Stimulated activated CD4-positive, alpha-beta T cell treated with anti-CD3 and anti-CD28 coated beads, TNF-alpha, amount 100 ng/mL, for 48 hours (primary cell): ENCODE measurements at regions not wholly inside any gene's neighbourhood (a gene's known extent, or its start where the extent isn't known, plus 50 kb on each side); places are given as distances from the start of the nearest gene placed in this dataset.
"Not testable (repeated sequence)": the region's sequence is repeated elsewhere in the genome, so short reads cannot be mapped to it uniquely, and the experiment has no call there.

Source experiments
- DNase-seq, 3 donors: peaks; one replicate each; pipeline ENCODE4 v3.0.0-alpha.2; 2020; ENCODE audit warnings: low read depth in 3 of 3

DNA sequence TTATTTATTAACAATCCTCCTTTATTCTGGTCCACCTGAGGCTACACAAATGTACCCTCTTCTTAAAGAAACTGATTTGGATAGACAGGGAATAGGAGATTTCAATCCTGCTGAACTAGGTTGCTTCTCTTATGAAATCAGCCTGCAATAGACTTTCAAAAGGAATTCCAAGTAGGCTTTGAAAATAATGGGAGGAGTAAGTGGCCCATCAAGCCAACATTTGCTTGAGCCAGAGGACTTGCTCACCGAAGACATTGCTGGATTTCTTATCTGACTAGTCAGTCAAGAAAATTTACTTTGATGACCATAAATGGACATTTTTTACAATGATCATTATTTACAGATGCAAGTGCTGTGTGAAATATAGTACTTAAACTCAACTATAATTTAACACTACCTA lies 82.8 kb upstream of the RASSF8 start:
- no peak for DNase-seq

DNA sequence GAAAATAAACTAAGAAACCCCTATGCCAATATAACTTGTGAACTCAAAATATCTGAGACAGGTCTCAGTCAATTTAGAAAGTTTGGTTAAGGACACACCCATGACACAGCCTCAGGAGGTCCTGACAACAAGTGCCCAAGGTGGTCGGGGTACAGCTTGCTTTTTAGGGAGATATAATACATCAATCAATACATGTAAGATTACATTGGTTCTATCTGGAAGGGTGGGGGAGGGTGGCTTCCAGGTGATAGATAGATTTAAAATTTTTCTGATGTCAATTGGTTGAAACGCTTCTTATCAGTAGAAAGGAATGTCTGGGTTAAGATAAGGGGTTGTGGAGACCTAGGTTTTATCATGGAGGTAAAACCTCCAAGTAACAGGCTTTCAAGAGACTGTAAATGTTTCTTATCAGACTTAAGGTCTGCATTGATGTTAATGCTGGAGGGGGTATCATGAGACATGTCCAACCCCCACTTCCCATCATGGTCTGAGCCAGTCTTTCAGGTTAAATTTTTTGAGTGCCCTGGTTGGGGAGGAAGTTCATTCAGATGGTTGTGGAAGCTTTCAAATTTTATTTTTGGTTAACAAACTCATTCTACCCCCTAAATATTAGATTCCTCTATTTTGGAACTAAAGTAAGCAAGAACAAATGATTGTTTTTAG lies 82.0 kb upstream of the RASSF8 start:
- no peak for DNase-seq

DNA sequence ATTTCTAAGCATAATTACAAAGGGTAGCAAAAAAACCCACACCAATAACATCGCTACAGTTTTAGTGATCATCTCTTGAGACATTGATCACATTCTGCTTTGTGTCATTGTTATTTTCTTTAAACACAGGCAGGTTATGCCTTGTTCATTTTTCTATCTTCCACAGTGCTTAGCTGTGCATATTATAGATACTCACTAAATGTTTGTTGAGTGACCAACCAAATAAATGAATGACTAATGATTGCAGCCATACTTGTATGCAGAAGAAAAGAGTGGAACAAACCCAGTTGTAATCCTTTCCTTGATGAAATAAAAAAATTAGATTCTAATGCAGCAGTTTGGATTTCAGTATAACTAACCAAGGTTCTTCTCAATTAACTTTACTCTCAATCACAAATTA lies 81.0 kb upstream of the RASSF8 start:
- DNase-seq, result no peak

- DNase-seq, result no peak
These were observed 76.2 kb upstream of the RASSF8 start for GRCh38 chr12:25882266-25882665.

- no peak for DNase-seq
These were observed 75.2 kb upstream of the RASSF8 start for GRCh38 chr12:25883026-25883916.

DNA sequence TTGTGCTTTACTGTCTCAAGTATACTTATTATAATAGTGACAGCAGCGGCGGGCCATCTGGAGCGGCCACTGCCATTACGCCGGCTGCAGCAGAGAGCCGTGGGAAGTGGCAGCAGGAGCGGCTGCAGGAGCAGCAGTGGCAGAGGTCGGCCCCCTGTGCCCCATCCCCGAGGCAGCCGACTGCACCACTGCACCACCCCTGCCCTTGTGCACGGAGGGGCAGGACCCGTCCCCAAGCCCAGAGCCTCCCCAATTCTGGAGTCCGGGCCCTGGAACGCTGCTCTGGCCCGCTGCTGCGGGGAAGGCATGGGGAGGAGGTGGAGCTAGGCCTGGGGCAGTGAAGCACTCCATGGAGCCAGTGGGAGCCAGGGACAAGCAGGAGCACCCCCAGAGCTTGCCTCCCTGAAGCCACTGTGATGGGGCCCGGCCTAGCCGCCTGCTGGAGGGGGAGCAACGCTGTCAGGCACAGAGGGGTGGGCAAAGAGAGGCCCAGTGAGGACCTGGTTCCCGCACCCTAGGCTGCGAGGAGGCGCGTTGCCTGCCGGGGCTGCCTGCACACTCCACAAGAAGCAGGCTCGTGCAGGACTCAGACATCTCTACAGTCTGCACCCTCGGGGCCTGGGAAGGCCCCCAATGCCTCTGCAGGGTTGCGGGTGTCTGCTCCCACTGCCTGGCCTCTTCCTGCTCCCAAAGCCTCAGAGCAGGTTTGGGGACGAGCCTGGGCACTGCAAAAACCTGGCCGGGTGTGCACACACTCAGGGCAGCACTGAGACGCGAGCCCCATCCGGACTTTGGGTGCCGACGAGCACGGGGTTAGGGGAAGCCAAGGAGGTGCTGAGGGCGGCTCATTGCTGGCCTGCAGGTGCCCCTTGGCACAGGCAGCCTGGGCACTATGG lies 74.2 kb upstream of the RASSF8 start:
- DNase-seq, result no peak

GRCh38 chr12:25884920-25885234 lies 73.6 kb upstream of the RASSF8 start:
- no peak for DNase-seq

GRCh38 chr12:25886396-25886795 lies 72.1 kb upstream of the RASSF8 start:
- DNase-seq, result no peak

GRCh38 chr12:25887367-25887766 lies 71.1 kb upstream of the RASSF8 start:
- no peak for DNase-seq

GRCh38 chr12:25889185-25889584 lies 69.3 kb upstream of the RASSF8 start:
- DNase-seq, result no peak

DNA sequence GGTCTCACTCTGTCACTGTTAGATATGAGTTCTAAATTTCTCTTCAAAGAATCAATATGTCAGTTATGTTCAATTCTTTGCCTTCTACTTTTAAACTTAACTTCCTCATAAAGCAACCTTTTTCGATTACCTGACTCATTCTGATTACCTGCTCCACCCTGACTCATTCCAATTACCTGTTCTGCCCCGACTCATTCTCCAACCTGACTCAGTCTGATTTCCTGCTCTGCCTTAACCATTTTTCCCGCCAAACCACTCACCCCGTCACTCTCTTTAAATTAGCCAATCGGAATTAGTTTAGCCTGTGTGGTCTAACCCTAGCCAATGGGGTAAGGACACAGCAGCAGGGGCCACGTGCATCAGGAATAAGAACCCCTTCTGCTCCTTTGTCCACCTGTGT lies 67.4 kb upstream of the RASSF8 start:
- not testable (repeated sequence) for DNase-seq

DNA sequence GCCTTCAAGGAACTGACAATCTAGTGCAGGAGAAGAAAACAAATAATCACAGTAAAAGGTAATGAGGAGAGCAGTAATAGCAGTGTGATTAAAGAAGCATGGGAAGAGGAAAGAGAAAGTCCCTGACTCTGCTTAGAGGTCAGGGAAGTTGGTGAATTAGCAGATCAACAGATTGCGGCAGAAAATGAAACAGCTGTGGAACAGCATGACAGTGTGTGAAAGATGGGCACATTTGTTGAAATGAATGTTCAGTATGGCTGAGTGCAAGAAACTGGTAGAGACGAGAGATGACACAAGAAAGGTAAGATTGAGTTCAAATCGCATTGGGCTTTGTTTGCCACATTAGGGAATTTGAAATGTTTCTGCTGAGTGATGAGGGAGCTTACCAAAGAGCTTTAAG lies 63.7 kb upstream of the RASSF8 start:
- DNase-seq, result no peak

GRCh38 chr12:25896981-25897380 lies 61.5 kb upstream of the RASSF8 start:
- DNase-seq, result no peak

GRCh38 chr12:25903603-25904245 lies 54.8 kb upstream of the RASSF8 start:
- DNase-seq, result no peak

DNA sequence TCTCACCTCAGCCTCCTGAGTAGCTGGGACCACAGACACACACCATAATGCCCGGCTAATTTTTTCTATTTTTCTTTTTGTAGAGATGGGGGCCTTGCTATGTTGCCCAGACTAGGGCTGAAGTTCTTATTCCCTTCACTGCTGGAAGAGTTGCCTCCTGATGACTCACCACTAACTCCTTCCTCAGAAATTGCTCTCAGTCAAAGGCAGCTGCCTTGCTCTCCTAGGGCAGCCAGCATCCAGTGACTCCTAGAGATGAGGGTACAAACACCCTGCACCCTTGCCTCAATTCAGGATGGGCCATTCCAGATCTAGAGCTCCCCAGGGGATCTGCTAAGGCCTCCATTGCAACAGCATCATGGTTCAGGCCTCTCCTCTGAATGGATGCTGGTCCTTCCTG lies 54.0 kb upstream of the RASSF8 start:
- DNase-seq, result no peak

GRCh38 chr12:25906651-25907340 lies 51.7 kb upstream of the RASSF8 start:
- no peak for DNase-seq
